Left renal cortex interstitium (tissue), 4 donors: ENCODE measurements at regions not wholly inside any gene's neighbourhood (a gene's known extent, or its start where the extent isn't known, plus 50 kb on each side); places are given as distances from the start of the nearest gene placed in this dataset.

Experiments
- DNase-seq, 4 donors: peaks; one replicate each; pipeline ENCODE4 v3.0.0-alpha.2; 2013; ENCODE audit warnings: low read depth in 4 of 4, low spot score in 2 of 4, missing footprints in 1 of 4

- no peak for DNase-seq
These were observed 368.5 kb downstream of the PCDH7 start for GRCh38 chr4:31088600-31089230.

GRCh38 chr4:31089815-31090214, 369.6 kb downstream of the PCDH7 start:
- DNase-seq: no peak

GRCh38 chr4:31094474-31094873, 374.3 kb downstream of the PCDH7 start:
- no peak for DNase-seq

- no peak for DNase-seq
These were observed 377.8 kb downstream of the PCDH7 start for GRCh38 chr4:31097999-31098398.

GRCh38 chr4:31100536-31100935, 380.4 kb downstream of the PCDH7 start:
- DNase-seq: no peak

GRCh38 chr4:31104043-31104442, 383.9 kb downstream of the PCDH7 start:
- no peak for DNase-seq

- DNase-seq: no peak
These were observed 384.4 kb downstream of the PCDH7 start for GRCh38 chr4:31104577-31104976.

GRCh38 chr4:31106419-31106818, 386.2 kb downstream of the PCDH7 start:
- no peak for DNase-seq

GRCh38 chr4:31107362-31107761, 387.2 kb downstream of the PCDH7 start:
- no peak for DNase-seq

- no peak for DNase-seq
These were observed 388.6 kb downstream of the PCDH7 start for GRCh38 chr4:31108762-31109161.

GRCh38 chr4:31111790-31112189, 391.6 kb downstream of the PCDH7 start:
- no peak for DNase-seq

- no peak for DNase-seq
These were observed 394.6 kb downstream of the PCDH7 start for GRCh38 chr4:31114816-31115215.

- no peak for DNase-seq
These were observed 403.9 kb downstream of the PCDH7 start for GRCh38 chr4:31124008-31124585.

GRCh38 chr4:31125061-31125460, 404.9 kb downstream of the PCDH7 start:
- DNase-seq: no peak

GRCh38 chr4:31125496-31125895, 405.3 kb downstream of the PCDH7 start:
- no peak for DNase-seq

- no peak for DNase-seq
These were observed 406.8 kb downstream of the PCDH7 start for GRCh38 chr4:31126881-31127398.

GRCh38 chr4:31130930-31131329, 410.8 kb downstream of the PCDH7 start:
- DNase-seq: no peak

- DNase-seq: no peak
These were observed 414.6 kb downstream of the PCDH7 start for GRCh38 chr4:31134720-31135119.

- DNase-seq: no peak
These were observed 419.6 kb downstream of the PCDH7 start for GRCh38 chr4:31139767-31140166.

- DNase-seq: no peak
These were observed 421.1 kb downstream of the PCDH7 start for GRCh38 chr4:31141095-31141831.

- no peak for DNase-seq
These were observed 421.6 kb downstream of the PCDH7 start for GRCh38 chr4:31141832-31142142.

GRCh38 chr4:31146366-31146765, 426.2 kb downstream of the PCDH7 start:
- no peak for DNase-seq
